ENCODE measurements at regions not wholly inside any gene's neighbourhood (a gene's known extent, or its start where the extent isn't known, plus 50 kb on each side); places are given as distances from the start of the nearest gene placed in this dataset.

- Histone ChIP-seq H3K9me3 (ENCODE audit: control insufficient read depth in 1 of 2, insufficient read depth in 1 of 2, low read length in 2 of 2) (no peaks in the 10 kb centered on the region), H3K4me3 (ENCODE audit: low read length) (no peak overlapping the region), H3K36me3 (ENCODE audit: insufficient read depth, low read length) (no peaks in the 10 kb centered on the region), H3K27ac (ENCODE audit: low read depth in 1 of 2, low read length in 2 of 2) (no peak overlapping the region), H3K27me3 (ENCODE audit: control insufficient read depth in 1 of 2, insufficient read depth in 2 of 2, low read length in 2 of 2) (no peaks in the 10 kb centered on the region), H3K4me1 (ENCODE audit: insufficient read depth, low read length) (no peaks in the 10 kb centered on the region)
- ChIA-PET POLR2A (no interaction called here), CTCF (interaction anchor here (1.4 kb wide), 1 partner anchor 18 kb away, joined by 3 read pairs; no protein-coding TSS in a partner anchor)
- H3K4me3 Mint-ChIP-seq = no peak overlapping the region
- ATAC-seq (ENCODE audit: poor library complexity) (no peak), DNase-seq (no peak)
- H3K4me1 Mint-ChIP-seq (ENCODE audit: low read depth) = no peaks in the 10 kb centered on the region
- intact Hi-C loops (cut with DNase I, micrococcal nuclease) = no loop called here
- H3K27ac Mint-ChIP-seq = no peak overlapping the region
- H3K36me3 Mint-ChIP-seq (ENCODE audit: low read depth) = no peaks in the 10 kb centered on the region
- no peaks in the 10 kb centered on the region for H3K9me3 Mint-ChIP-seq
- TF ChIP-seq CTCF (IDR thresholded peaks at IDR 0.05) = no peak
- no peaks in the 10 kb centered on the region for H3K27me3 Mint-ChIP-seq
Measured at GRCh38 chr9:79776581-79776980, 204.8 kb downstream of the TLE4 start.

Measured in CD4-positive, alpha-beta T cell (primary cell).